ENCODE measurements at regions not wholly inside any gene's neighbourhood (a gene's known extent, or its start where the extent isn't known, plus 50 kb on each side); places are given as distances from the start of the nearest gene placed in this dataset.

- H3K9me2 ChIP-seq (ENCODE audit: insufficient read depth, low read length) = no peaks in the 10 kb centered on the region
- no peaks in the 10 kb centered on the region for H3K36me3 ChIP-seq (ENCODE audit: insufficient read depth, low read length)
- H3K4me1 ChIP-seq (ENCODE audit: insufficient read depth, low read length, poor library complexity, severe bottlenecking) = no peaks in the 10 kb centered on the region
- TF ChIP-seq EZH2phosphoT487 (IDR thresholded peaks at IDR 0.05; ENCODE audit: borderline replicate concordance, low read depth, low read length) = no peak
- TF ChIP-seq CTCF (conservative IDR thresholded peaks at IDR 0.05; ENCODE audit: low read length) = no peak
- no TSS peak for BruUV-seq (replicated peaks)
- no peaks in the 10 kb centered on the region for H3K9me3 ChIP-seq (ENCODE audit: low read length)
- H3K4me3 ChIP-seq (ENCODE audit: low read depth, low read length, poor library complexity, severe bottlenecking) = no peak overlapping the region
- H2AFZ ChIP-seq (ENCODE audit: low read length) = no peak overlapping the region
- CTCF ChIA-PET (ENCODE audit: unreplicated experiment) = no interaction called here
- H3K27ac ChIP-seq (ENCODE audit: low read depth, low read length, poor library complexity, severe bottlenecking) = no peak overlapping the region
- H3K79me2 ChIP-seq (ENCODE audit: insufficient read depth, low read depth, low read length) = no peaks in the 10 kb centered on the region
- H3K4me2 ChIP-seq (ENCODE audit: low read length) = no peak overlapping the region
- no peak for DNase-seq (ENCODE audit: low spot score)
- intact Hi-C loops (cut with micrococcal nuclease; ENCODE audit: unreplicated experiment) = no loop called here
- POLR2A ChIA-PET = no interaction called here
- no peaks in the 10 kb centered on the region for H4K20me1 ChIP-seq (ENCODE audit: insufficient read depth, low read length)
Observed at GRCh38 chr14:85236296-85236695, 293.6 kb upstream of the FLRT2 start.

- Histone ChIP-seq H2AFZ (ENCODE audit: low read length) (no peak overlapping the region), H4K20me1 (ENCODE audit: insufficient read depth, low read length) (no peaks in the 10 kb centered on the region), H3K36me3 (ENCODE audit: insufficient read depth, low read length) (no peaks in the 10 kb centered on the region), H3K79me2 (ENCODE audit: insufficient read depth, low read depth, low read length) (no peaks in the 10 kb centered on the region), H3K27ac (ENCODE audit: low read depth, low read length, poor library complexity, severe bottlenecking) (no peak overlapping the region), H3K9me2 (ENCODE audit: insufficient read depth, low read length) (no peaks in the 10 kb centered on the region), H3K9me3 (ENCODE audit: low read length) (no peaks in the 10 kb centered on the region), H3K4me3 (ENCODE audit: low read depth, low read length, poor library complexity, severe bottlenecking) (no peak overlapping the region), H3K4me1 (ENCODE audit: insufficient read depth, low read length, poor library complexity, severe bottlenecking) (no peaks in the 10 kb centered on the region), H3K4me2 (ENCODE audit: low read length) (no peak overlapping the region)
- CTCF ChIA-PET (ENCODE audit: unreplicated experiment) = no interaction called here
- TF ChIP-seq EZH2phosphoT487 (IDR thresholded peaks at IDR 0.05; ENCODE audit: borderline replicate concordance, low read depth, low read length) = no peak
- TF ChIP-seq CTCF (conservative IDR thresholded peaks at IDR 0.05; ENCODE audit: low read length) = no peak
- POLR2A ChIA-PET = no interaction called here
- DNase-seq (ENCODE audit: low spot score) = no peak
- BruUV-seq (replicated peaks) = no TSS peak
- intact Hi-C loops (cut with micrococcal nuclease; ENCODE audit: unreplicated experiment) = no loop called here
Observed at GRCh38 chr14:85239791-85240190, 290.2 kb upstream of the FLRT2 start.

- DNase-seq (ENCODE audit: low spot score) = no peak
- ChIA-PET POLR2A (interaction anchor here (0.5 to 0.6 kb wide), 2 partner anchors 48 to 1182 kb away, joined by 3 read pairs; no protein-coding TSS in a partner anchor), CTCF (ENCODE audit: unreplicated experiment) (no interaction called here)
- Histone ChIP-seq H3K4me1 (ENCODE audit: insufficient read depth, low read length, poor library complexity, severe bottlenecking) (no peaks in the 10 kb centered on the region), H3K79me2 (ENCODE audit: insufficient read depth, low read depth, low read length) (no peaks in the 10 kb centered on the region), H3K9me3 (ENCODE audit: low read length) (no peaks in the 10 kb centered on the region), H3K27ac (ENCODE audit: low read depth, low read length, poor library complexity, severe bottlenecking) (no peak overlapping the region), H3K9me2 (ENCODE audit: insufficient read depth, low read length) (no peaks in the 10 kb centered on the region), H2AFZ (ENCODE audit: low read length) (no peak overlapping the region), H3K4me3 (ENCODE audit: low read depth, low read length, poor library complexity, severe bottlenecking) (no peak overlapping the region), H3K4me2 (ENCODE audit: low read length) (no peak overlapping the region), H3K36me3 (ENCODE audit: insufficient read depth, low read length) (no peaks in the 10 kb centered on the region), H4K20me1 (ENCODE audit: insufficient read depth, low read length) (no peaks in the 10 kb centered on the region)
- BruUV-seq (replicated peaks) = no TSS peak
- intact Hi-C loops (cut with micrococcal nuclease; ENCODE audit: unreplicated experiment) = no loop called here
- TF ChIP-seq CTCF (conservative IDR thresholded peaks at IDR 0.05; ENCODE audit: low read length) (no peak), EZH2phosphoT487 (IDR thresholded peaks at IDR 0.05; ENCODE audit: borderline replicate concordance, low read depth, low read length) (no peak)
Observed at GRCh38 chr14:85241022-85241855, 288.7 kb upstream of the FLRT2 start.

All from OCI-LY7 (cell line).